CD14-positive monocyte (primary cell): ENCODE measurements at regions not wholly inside any gene's neighbourhood (a gene's known extent, or its start where the extent isn't known, plus 50 kb on each side); places are given as distances from the start of the nearest gene placed in this dataset.

ENCODE experiments used
- DNase-seq, 3 donors: peaks; one replicate each; pipeline ENCODE4 v3.0.0-alpha.2; 2011 to 2022
- H2AFZ ChIP-seq: 2 replicates; pipeline ENCODE4 v1.6.0; 2012; ENCODE audit warnings: mild to moderate bottlenecking, low read depth, low read length, inconsistent platforms; ENCODE audit not compliant: insufficient read depth, poor library complexity, severe bottlenecking
- H3K27ac ChIP-seq, 2 donors: 1 replicate in 1 of 2; 2 replicates in 1 of 2; pipeline ENCODE4 v1.5.1; 2012 to 2013; ENCODE audit warnings: low read length in 2 of 2, control low read depth in 1 of 2, inconsistent platforms in 1 of 2, low read depth in 1 of 2, mild to moderate bottlenecking in 1 of 2
- H3K27me3 ChIP-seq, 2 donors: one replicate each; pipeline versions ENCODE4 v1.6.0 to v1.6.1; 2011 to 2013; ENCODE audit warnings: low read length in 2 of 2; ENCODE audit not compliant: control insufficient read depth in 2 of 2, insufficient read depth in 2 of 2
- H3K36me3 ChIP-seq, 2 donors: replicated peaks in 1 of 2; 1 replicate in 1 of 2; 2 replicates in 1 of 2; pipeline versions ENCODE4 v1.5.1 to v1.6.1; 2012 to 2013; ENCODE audit warnings: low read length in 2 of 2, control low read depth in 1 of 2, inconsistent platforms in 1 of 2, mild to moderate bottlenecking in 1 of 2; ENCODE audit not compliant: insufficient read depth in 2 of 2, control insufficient read depth in 1 of 2
- H3K4me1 ChIP-seq, 2 donors: 1 replicate in 1 of 2; 2 replicates in 1 of 2; pipeline versions ENCODE4 v1.5.1 to v1.6.1; 2012 to 2013; ENCODE audit warnings: low read length in 2 of 2, control low read depth in 1 of 2, inconsistent platforms in 1 of 2, mild to moderate bottlenecking in 1 of 2, moderate library complexity in 1 of 2; ENCODE audit not compliant: insufficient read depth in 2 of 2, control insufficient read depth in 1 of 2
- H3K4me2 ChIP-seq: replicated peaks from 2 replicates; pipeline ENCODE3; 2012; ENCODE audit warnings: low read length, moderate library complexity, mild to moderate bottlenecking; ENCODE audit not compliant: poor library complexity, severe bottlenecking; ENCODE audit errors: extremely low read depth
- H3K4me3 ChIP-seq, 3 experiments: fragments of 200-600 bp in 1 of 3; sonication (generic) in 1 of 3; replicated peaks in 1 of 3; 1 replicate in 2 of 3; 2 replicates in 1 of 3; pipeline ENCODE4 v1.5.1; 2011 to 2013; ENCODE audit warnings: low read length in 3 of 3, mild to moderate bottlenecking in 3 of 3, control low read depth in 2 of 3, low read depth in 2 of 3, inconsistent platforms in 1 of 3, moderate library complexity in 1 of 3
- H3K79me2 ChIP-seq: 2 replicates; pipeline ENCODE4 v1.6.0; 2012; ENCODE audit warnings: mild to moderate bottlenecking, control low read depth, inconsistent platforms, low read length, moderate library complexity; ENCODE audit not compliant: insufficient read depth
- H3K9ac ChIP-seq: 2 replicates; pipeline ENCODE4 v1.6.0; 2017; ENCODE audit warnings: low read length, mild to moderate bottlenecking; ENCODE audit not compliant: insufficient read depth, poor library complexity, severe bottlenecking
- H3K9me3 ChIP-seq, 2 donors: replicated peaks in 1 of 2; 1 replicate in 1 of 2; 2 replicates in 1 of 2; pipeline versions ENCODE4 v1.5.1 to v1.6.1; 2012 to 2013; ENCODE audit warnings: low read length in 2 of 2, control low read depth in 1 of 2; ENCODE audit not compliant: control insufficient read depth in 1 of 2, insufficient read depth in 1 of 2
- H4K20me1 ChIP-seq: 2 replicates; pipeline ENCODE4 v1.6.0; 2012; ENCODE audit warnings: mild to moderate bottlenecking, low read length, control low read depth, moderate library complexity; ENCODE audit not compliant: insufficient read depth
- H3K27ac Mint-ChIP-seq, 7 donors: one replicate each; pipeline ENCODE4 v1.8.0; 2020; ENCODE audit warnings: mild to moderate bottlenecking in 7 of 7, mixed read lengths in 7 of 7, moderate library complexity in 6 of 7, inconsistent platforms in 2 of 7
- H3K27me3 Mint-ChIP-seq, 3 donors: one replicate each; pipeline ENCODE4 v1.8.0; 2021 to 2022; ENCODE audit warnings: low read depth in 3 of 3, mild to moderate bottlenecking in 3 of 3, mixed read lengths in 3 of 3, moderate library complexity in 3 of 3, inconsistent platforms in 1 of 3
- H3K36me3 Mint-ChIP-seq, 2 donors: one replicate each; pipeline ENCODE4 v1.8.0; 2020; ENCODE audit warnings: mixed read lengths in 2 of 2, inconsistent platforms in 1 of 2, mild to moderate bottlenecking in 1 of 2
- H3K4me1 Mint-ChIP-seq: one replicate; pipeline ENCODE4 v1.8.0; 2020; ENCODE audit warnings: mild to moderate bottlenecking, mixed read lengths
- H3K4me3 Mint-ChIP-seq, 2 donors: one replicate each; pipeline ENCODE4 v1.8.0; 2020; ENCODE audit warnings: mild to moderate bottlenecking in 2 of 2, mixed read lengths in 2 of 2, moderate library complexity in 1 of 2
- H3K9me3 Mint-ChIP-seq, 7 donors: one replicate each; pipeline ENCODE4 v1.8.0; 2020 to 2022; ENCODE audit warnings: mixed read lengths in 7 of 7, mild to moderate bottlenecking in 6 of 7, moderate library complexity in 6 of 7, inconsistent platforms in 2 of 7
- WGBS: methylation state at CpG from one replicate; pipeline ENCODE4 v1.1.5; 2013; ENCODE audit warnings: missing lambda C conversion rate; ENCODE audit not compliant: insufficient coverage; 5-methylcytosine and 5-hydroxymethylcytosine counted together
- intact Hi-C, 2 donors: fragments of 100-400 bp; cut with micrococcal nuclease; formaldehyde crosslinking; loops; one replicate each; pipeline versions ENCODE4 v1.15.0 to v1.15.1; 2023
- TF ChIP-seq, protein P1 (sequence below): fragments of 200-600 bp; IDR thresholded peaks from one replicate; pipeline ENCODE4 v1.8.0; 2022; ENCODE audit warnings: antibody characterized with exemption, mild to moderate bottlenecking

DNA sequence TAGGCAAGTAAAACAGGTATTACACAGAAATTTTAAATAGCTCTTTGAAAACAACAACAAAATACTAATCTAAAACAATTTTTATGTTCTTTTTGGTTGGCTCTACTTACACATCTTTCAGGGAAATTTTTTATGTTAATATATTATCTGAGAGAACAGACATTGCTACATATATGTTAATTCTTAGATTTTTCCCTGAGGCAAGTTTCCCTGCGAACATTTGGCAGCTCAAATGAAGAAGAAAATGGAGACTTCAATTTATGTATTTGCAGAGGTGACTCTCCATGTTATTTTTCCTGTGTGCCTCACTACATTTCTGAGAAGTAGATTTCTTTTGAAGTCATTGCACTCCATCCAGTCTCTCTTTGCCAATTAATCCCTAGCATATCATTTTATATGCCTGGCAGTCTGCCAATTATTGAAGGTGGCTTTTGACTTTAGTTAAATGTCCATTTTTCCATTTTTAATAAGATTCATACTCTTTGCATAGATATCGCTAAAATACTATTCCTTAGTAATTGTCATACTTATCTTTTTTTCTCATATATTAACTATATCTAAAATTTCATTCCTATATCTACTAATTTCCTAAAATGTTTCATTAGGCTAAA is 908.2 kb upstream of the CDH10 start:
- H3K36me3 Mint-ChIP-seq, result no peaks in the 10 kb centered on the region
- Histone ChIP-seq H3K9me3 (no peaks in the 10 kb centered on the region), H3K4me2 (no peak overlapping the region), H3K27me3 (no peaks in the 10 kb centered on the region), H3K9ac (no peak overlapping the region), H4K20me1 (no peaks in the 10 kb centered on the region), H3K27ac (no peak overlapping the region), H2AFZ (no peak overlapping the region), H3K79me2 (no peaks in the 10 kb centered on the region), H3K4me1 (no peaks in the 10 kb centered on the region), H3K36me3 (no peaks in the 10 kb centered on the region), H3K4me3 (no peak overlapping the region)
- H3K27ac Mint-ChIP-seq, result no peak overlapping the region
- no CpG with 5 or more reads among the region's 2 CpGs for WGBS
- H3K9me3 Mint-ChIP-seq, result peaks cover 0 to 2% (median 0%) of the 10 kb centered on the region in 7 donors
- H3K4me3 Mint-ChIP-seq, result no peak overlapping the region
- intact Hi-C loops, result no loop called here
- DNase-seq, result no peak
- H3K27me3 Mint-ChIP-seq, result peaks cover 0 to 2% (median 0%) of the 10 kb centered on the region in 3 donors
- TF ChIP-seq, protein P1, sequence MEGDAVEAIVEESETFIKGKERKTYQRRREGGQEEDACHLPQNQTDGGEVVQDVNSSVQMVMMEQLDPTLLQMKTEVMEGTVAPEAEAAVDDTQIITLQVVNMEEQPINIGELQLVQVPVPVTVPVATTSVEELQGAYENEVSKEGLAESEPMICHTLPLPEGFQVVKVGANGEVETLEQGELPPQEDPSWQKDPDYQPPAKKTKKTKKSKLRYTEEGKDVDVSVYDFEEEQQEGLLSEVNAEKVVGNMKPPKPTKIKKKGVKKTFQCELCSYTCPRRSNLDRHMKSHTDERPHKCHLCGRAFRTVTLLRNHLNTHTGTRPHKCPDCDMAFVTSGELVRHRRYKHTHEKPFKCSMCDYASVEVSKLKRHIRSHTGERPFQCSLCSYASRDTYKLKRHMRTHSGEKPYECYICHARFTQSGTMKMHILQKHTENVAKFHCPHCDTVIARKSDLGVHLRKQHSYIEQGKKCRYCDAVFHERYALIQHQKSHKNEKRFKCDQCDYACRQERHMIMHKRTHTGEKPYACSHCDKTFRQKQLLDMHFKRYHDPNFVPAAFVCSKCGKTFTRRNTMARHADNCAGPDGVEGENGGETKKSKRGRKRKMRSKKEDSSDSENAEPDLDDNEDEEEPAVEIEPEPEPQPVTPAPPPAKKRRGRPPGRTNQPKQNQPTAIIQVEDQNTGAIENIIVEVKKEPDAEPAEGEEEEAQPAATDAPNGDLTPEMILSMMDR, result no peak
- no peaks in the 10 kb centered on the region for H3K4me1 Mint-ChIP-seq

DNA sequence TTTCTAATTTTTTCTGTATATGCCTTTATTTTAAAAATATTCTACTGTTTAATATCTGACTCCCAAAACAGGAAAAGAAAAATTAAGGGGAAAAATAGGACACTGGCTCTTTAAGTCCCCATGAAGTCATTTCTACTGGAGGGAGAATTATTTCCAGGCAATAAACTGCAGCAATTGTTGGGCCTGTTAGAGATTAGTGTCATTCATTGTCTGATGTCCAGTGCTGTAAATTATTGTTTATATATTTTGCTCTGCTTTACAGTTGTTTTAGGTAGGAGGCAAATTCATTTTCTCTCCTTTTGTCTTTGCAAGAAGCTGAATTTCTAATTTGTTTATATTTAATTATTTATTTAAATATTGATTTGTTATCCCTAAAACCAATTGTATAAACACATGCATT is 906.0 kb upstream of the CDH10 start:
- Mint-ChIP-seq H3K4me3 (no peak overlapping the region), H3K4me1 (no peaks in the 10 kb centered on the region), H3K27ac (no peak overlapping the region), H3K9me3 (peaks cover 0 to 2% (median 0%) of the 10 kb centered on the region in 7 donors), H3K27me3 (peaks cover 0 to 2% (median 0%) of the 10 kb centered on the region in 3 donors), H3K36me3 (no peaks in the 10 kb centered on the region)
- Histone ChIP-seq H3K4me2 (no peak overlapping the region), H2AFZ (no peak overlapping the region), H3K9ac (no peak overlapping the region), H3K4me3 (no peak overlapping the region), H3K9me3 (no peaks in the 10 kb centered on the region), H3K36me3 (no peaks in the 10 kb centered on the region), H3K4me1 (no peaks in the 10 kb centered on the region), H3K27me3 (no peaks in the 10 kb centered on the region), H3K79me2 (no peaks in the 10 kb centered on the region), H3K27ac (no peak overlapping the region), H4K20me1 (no peaks in the 10 kb centered on the region)
- DNase-seq, result no peak
- intact Hi-C loops, result no loop called here
- TF ChIP-seq, protein P1, result no peak
